ENCODE measurements at regions not wholly inside any gene's neighbourhood (a gene's known extent, or its start where the extent isn't known, plus 50 kb on each side); places are given as distances from the start of the nearest gene placed in this dataset.

DNA sequence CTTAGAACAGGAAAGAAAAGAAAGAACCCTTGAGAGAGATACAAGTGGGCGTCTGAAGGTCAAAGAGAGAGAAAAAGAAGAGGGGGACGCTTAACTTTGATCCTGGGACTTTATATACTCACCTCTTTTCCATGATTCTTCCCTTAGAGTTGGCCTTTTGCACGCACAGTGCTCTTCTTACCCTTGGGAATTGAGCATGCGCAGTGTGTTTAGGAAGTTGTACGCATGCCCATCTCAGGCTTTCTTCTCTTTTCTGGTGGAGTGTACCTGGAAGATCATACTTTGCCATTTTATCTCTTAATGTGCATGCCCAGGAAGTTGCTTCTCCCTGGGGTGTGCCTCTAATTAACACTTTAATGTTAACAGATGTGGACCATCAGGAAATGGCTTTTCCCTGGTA lies 229.6 kb upstream of the ANO3 start:
- TF ChIP-seq, protein P1, sequence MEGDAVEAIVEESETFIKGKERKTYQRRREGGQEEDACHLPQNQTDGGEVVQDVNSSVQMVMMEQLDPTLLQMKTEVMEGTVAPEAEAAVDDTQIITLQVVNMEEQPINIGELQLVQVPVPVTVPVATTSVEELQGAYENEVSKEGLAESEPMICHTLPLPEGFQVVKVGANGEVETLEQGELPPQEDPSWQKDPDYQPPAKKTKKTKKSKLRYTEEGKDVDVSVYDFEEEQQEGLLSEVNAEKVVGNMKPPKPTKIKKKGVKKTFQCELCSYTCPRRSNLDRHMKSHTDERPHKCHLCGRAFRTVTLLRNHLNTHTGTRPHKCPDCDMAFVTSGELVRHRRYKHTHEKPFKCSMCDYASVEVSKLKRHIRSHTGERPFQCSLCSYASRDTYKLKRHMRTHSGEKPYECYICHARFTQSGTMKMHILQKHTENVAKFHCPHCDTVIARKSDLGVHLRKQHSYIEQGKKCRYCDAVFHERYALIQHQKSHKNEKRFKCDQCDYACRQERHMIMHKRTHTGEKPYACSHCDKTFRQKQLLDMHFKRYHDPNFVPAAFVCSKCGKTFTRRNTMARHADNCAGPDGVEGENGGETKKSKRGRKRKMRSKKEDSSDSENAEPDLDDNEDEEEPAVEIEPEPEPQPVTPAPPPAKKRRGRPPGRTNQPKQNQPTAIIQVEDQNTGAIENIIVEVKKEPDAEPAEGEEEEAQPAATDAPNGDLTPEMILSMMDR (IDR thresholded peaks at IDR 0.05; ENCODE audit: low read depth, low read length) = no peak
- H3K4me3 ChIP-seq (ENCODE audit: low read depth, low read length) = no peak overlapping the region

DNA sequence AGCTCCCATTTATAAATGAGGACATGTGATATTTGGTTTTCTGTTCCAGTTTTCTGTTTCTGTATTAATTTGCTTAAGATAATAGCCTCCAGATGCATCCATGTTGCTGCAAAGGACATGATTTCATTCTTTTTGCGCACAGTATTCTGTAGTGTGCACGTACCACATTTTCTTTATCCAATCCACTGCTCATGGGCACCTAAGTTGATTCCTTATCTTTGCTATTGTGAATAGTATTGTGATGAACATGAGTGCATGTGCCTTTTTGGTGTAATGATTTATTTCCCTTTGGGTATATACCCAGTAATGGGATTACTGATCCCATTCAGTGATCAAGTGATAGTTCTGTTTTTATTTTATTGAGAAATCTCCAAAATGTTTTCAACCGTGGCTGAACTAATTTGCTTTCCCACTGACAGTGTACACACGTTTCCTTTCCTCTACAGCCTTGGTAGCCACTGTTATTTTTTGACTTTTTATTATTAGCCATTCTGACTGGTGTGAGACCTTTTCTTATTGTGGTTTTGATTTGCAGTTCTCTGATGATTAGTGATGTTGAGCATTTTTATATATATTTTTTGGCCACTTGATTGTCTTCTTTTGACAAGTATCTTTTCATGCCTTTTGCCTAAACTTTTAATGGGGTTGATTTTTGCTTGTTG lies 226.0 kb upstream of the ANO3 start:
- H3K4me3 ChIP-seq (ENCODE audit: low read depth, low read length) = no peak overlapping the region
- TF ChIP-seq, protein P1 (IDR thresholded peaks at IDR 0.05; ENCODE audit: low read depth, low read length) = no peak

DNA sequence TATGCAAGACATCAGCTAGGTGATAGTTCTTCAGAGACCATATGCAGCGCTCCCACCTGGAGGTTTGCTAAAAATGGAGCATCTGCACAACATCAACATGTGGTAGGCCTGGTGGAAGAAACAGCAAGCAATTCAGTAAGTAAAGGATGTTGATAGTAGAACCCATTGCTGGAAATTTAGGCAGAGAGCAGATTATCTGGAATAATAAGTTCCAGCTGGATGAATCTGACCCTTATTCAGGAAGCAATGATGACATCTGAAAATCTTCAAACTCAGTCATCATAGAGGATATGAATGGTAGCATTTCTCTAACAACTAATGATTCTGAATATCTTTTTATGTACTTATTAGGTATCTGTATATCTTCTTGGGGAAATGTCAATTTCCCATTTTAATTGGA lies 225.2 kb upstream of the ANO3 start:
- TF ChIP-seq, protein P1 (IDR thresholded peaks at IDR 0.05; ENCODE audit: low read depth, low read length) = no peak
- H3K4me3 ChIP-seq (ENCODE audit: low read depth, low read length) = no peak overlapping the region

DNA sequence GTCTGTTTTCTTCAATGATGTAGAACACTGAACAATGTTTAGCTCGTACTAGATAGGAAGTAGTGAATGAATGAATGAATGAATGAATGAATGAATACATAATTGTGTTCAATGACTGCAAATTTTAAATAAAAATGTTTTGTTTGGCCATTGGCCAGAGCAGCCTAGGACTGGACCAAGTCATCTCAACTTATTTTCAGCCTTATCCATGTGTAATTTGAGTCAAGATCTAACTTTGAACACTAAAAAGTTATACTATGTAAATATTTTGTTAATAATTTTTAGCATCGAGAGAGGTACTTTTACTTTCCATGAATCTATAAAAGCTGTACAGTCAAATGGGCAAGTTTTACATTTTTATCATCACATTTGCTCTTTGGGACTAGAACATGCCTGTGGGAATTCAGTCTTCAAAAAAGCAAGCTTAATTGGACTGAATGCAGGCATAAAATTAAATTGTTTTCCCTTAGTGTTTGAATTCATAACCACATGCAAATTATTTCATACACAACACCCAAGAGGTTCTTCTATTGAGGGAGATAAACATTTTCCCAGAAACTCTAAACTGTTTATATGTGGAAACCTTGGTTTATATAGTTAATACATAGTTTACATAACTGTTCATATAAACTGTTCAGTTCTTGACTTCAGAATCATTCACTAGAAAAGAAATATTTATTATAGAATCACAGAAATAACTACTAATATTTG lies 222.1 kb upstream of the ANO3 start:
- no peak overlapping the region for H3K4me3 ChIP-seq (ENCODE audit: low read depth, low read length)
- TF ChIP-seq, protein P1 (IDR thresholded peaks at IDR 0.05; ENCODE audit: low read depth, low read length) = no peak

- TF ChIP-seq, protein P1 (IDR thresholded peaks at IDR 0.05; ENCODE audit: low read depth, low read length) = no peak
- no peak overlapping the region for H3K4me3 ChIP-seq (ENCODE audit: low read depth, low read length)
These were observed 219.7 kb upstream of the ANO3 start for GRCh38 chr11:26112264-26112663.

DNA sequence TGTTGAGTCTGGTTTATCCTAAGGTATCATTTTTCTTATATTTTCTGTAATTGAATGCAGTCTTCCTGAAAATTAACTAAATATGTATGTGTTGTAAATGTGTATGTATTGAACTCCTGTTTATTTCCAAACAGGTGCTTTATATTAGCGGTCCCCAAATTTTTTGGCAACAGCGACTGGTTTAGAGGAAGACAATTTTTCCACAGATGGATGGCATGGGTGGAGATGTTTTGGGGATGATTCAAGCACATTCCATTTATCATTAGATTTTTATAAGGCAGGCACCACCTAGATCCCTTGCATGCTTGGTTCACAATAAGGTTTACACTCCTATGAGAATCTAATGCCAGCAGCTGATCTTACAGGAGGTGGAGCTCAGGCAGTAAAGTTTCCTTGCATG lies 210.5 kb upstream of the ANO3 start:
- TF ChIP-seq, protein P1 (IDR thresholded peaks at IDR 0.05; ENCODE audit: low read depth, low read length) = no peak
- no peak overlapping the region for H3K4me3 ChIP-seq (ENCODE audit: low read depth, low read length)

GRCh38 chr11:26126741-26127140 lies 205.2 kb upstream of the ANO3 start:
- TF ChIP-seq, protein P1 (IDR thresholded peaks at IDR 0.05; ENCODE audit: low read depth, low read length) = no peak

More at GRCh38 chr11:26126741-26127140, 205.2 kb upstream of the ANO3 start:
- no peak overlapping the region for H3K4me3 ChIP-seq (ENCODE audit: low read depth, low read length)
